PC-3 (cell line): ENCODE measurements at regions not wholly inside any gene's neighbourhood (a gene's known extent, or its start where the extent isn't known, plus 50 kb on each side); places are given as distances from the start of the nearest gene placed in this dataset.

Experiments used
- EZH2 ChIP-seq: fragments of 300-600 bp; sonication (generic); IDR thresholded peaks from one replicate; pipeline ENCODE4 v1.6.1; 2017; ENCODE audit warnings: antibody characterized with exemption, mild to moderate bottlenecking, low read length; ENCODE audit not compliant: unreplicated experiment
- EZH2phosphoT487 ChIP-seq: fragments of 300-600 bp; sonication (generic); IDR thresholded peaks from 2 replicates; pipeline ENCODE4 v1.6.1; 2018; ENCODE audit warnings: mild to moderate bottlenecking, antibody characterized with exemption, low read length, borderline replicate concordance
- TF ChIP-seq, protein P1 (sequence below): fragments of 300-600 bp; sonication (generic); conservative IDR thresholded peaks from 2 replicates; pipeline ENCODE4 v1.5.1; 2017; ENCODE audit warnings: antibody characterized with exemption, low read depth, mild to moderate bottlenecking, low read length

DNA sequence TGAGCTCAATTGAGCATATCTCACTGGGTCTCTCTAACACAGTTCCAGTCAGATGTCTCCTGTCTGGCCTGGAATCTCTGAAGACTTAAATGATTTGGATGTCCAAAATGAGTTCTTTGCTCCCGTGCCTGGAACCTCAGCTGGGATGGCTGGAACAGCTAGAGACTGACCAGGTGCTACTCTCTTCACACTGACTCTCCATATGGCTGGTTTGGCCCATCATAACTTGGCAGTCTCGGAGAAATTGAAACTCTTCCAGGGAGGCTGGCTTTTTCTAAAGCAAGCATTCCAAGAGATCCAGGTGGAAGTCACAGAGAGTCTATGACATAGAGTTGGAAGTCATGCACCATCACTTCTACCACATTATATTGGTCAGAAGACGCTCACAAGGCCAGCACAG lies 129.6 kb upstream of the NOL4 start:
- TF ChIP-seq EZH2phosphoT487: no peak
- TF ChIP-seq, protein P1, sequence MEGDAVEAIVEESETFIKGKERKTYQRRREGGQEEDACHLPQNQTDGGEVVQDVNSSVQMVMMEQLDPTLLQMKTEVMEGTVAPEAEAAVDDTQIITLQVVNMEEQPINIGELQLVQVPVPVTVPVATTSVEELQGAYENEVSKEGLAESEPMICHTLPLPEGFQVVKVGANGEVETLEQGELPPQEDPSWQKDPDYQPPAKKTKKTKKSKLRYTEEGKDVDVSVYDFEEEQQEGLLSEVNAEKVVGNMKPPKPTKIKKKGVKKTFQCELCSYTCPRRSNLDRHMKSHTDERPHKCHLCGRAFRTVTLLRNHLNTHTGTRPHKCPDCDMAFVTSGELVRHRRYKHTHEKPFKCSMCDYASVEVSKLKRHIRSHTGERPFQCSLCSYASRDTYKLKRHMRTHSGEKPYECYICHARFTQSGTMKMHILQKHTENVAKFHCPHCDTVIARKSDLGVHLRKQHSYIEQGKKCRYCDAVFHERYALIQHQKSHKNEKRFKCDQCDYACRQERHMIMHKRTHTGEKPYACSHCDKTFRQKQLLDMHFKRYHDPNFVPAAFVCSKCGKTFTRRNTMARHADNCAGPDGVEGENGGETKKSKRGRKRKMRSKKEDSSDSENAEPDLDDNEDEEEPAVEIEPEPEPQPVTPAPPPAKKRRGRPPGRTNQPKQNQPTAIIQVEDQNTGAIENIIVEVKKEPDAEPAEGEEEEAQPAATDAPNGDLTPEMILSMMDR: no peak
- TF ChIP-seq EZH2: no peak
